BLaER1 treated with 17β-estradiol and CSF1 and Interleukin-3, amounts not matched to agents 10 nM and 100 nM (cell line): ENCODE measurements at regions not wholly inside any gene's neighbourhood (a gene's known extent, or its start where the extent isn't known, plus 50 kb on each side); places are given as distances from the start of the nearest gene placed in this dataset.
"Not testable (repeated sequence)": the region's sequence is repeated elsewhere in the genome, so short reads cannot be mapped to it uniquely, and the experiment has no call there.

Experiments used
- H3K27ac ChIP-seq, 11 experiments: shearing (Covaris generic); formaldehyde crosslinking; 2 replicates each; pipeline ENCODE4 v1.8.1; 2022
- H3K27me3 ChIP-seq, 11 experiments: shearing (Covaris generic); formaldehyde crosslinking; 2 replicates each; pipeline ENCODE4 v1.8.1; 2022
- H3K36me3 ChIP-seq, 11 experiments: shearing (Covaris generic); formaldehyde crosslinking; 2 replicates each; pipeline ENCODE4 v1.8.1; 2022
- H3K4me1 ChIP-seq, 10 experiments: shearing (Covaris generic); formaldehyde crosslinking; 2 replicates each; pipeline ENCODE4 v1.8.1; 2022
- H3K4me2 ChIP-seq, 11 experiments: shearing (Covaris generic); formaldehyde crosslinking; 2 replicates each; pipeline ENCODE4 v1.8.1; 2022
- H3K4me3 ChIP-seq, 10 experiments: shearing (Covaris generic); formaldehyde crosslinking; 2 replicates each; pipeline ENCODE4 v1.8.1; 2022
- H3K9ac ChIP-seq, 11 experiments: shearing (Covaris generic); formaldehyde crosslinking; 2 replicates each; pipeline ENCODE4 v1.8.1; 2022
- H3K9me3 ChIP-seq, 11 experiments: shearing (Covaris generic); formaldehyde crosslinking; replicated peaks in 1 of 11; 2 replicates each; pipeline ENCODE4 v1.8.1; 2022
- H4K20me1 ChIP-seq, 11 experiments: shearing (Covaris generic); formaldehyde crosslinking; 2 replicates each; pipeline ENCODE4 v1.8.1; 2022
- Cebpa-rat ChIP-seq, 11 experiments: shearing (Covaris generic); IDR thresholded peaks; 2 replicates each; pipeline ENCODE4 v1.8.1; 2022

- TF ChIP-seq Cebpa-rat (IDR thresholded peaks at IDR 0.05): no peak
- H3K9ac ChIP-seq: no peak overlapping the region
- H3K4me3 ChIP-seq: no peak overlapping the region
- no peak overlapping the region for H3K4me2 ChIP-seq
- H3K27ac ChIP-seq: no peak overlapping the region
- no peaks in the 10 kb centered on the region for H4K20me1 ChIP-seq
- no peaks in the 10 kb centered on the region for H3K36me3 ChIP-seq
- H3K9me3 ChIP-seq: peaks cover 0 to 6% (median 3%) of the 10 kb centered on the region in 11 experiments; a peak in 5 of 22 replicates
- H3K4me1 ChIP-seq: no peaks in the 10 kb centered on the region
- H3K27me3 ChIP-seq: no peaks in the 10 kb centered on the region
These were observed 942.2 kb downstream of the TRAM1L1 start for GRCh38 chr4:116143198-116143597.

GRCh38 chr4:116132946-116133345 is 952.4 kb downstream of the TRAM1L1 start:
- Histone ChIP-seq H3K36me3 (no peaks in the 10 kb centered on the region), H4K20me1 (no peaks in the 10 kb centered on the region), H3K4me3 (no peak overlapping the region), H3K9me3 (peaks cover 0 to 10% (median 0%) of the 10 kb centered on the region in 11 experiments; a peak in 2 of 22 replicates), H3K4me1 (no peaks in the 10 kb centered on the region), H3K9ac (no peak overlapping the region), H3K27ac (no peak overlapping the region), H3K4me2 (no peak overlapping the region), H3K27me3 (no peaks in the 10 kb centered on the region)
- TF ChIP-seq Cebpa-rat (IDR thresholded peaks at IDR 0.05): no peak

- H3K36me3 ChIP-seq: no peaks in the 10 kb centered on the region
- H3K4me2 ChIP-seq: no peak overlapping the region
- no peak for TF ChIP-seq Cebpa-rat (IDR thresholded peaks at IDR 0.05)
- H3K4me3 ChIP-seq: no peak overlapping the region
- H3K4me1 ChIP-seq: no peaks in the 10 kb centered on the region
- H3K9me3 ChIP-seq: no peaks in the 10 kb centered on the region
- H3K27me3 ChIP-seq: no peaks in the 10 kb centered on the region
- H3K27ac ChIP-seq: no peak overlapping the region
- H3K9ac ChIP-seq: no peak overlapping the region
- no peaks in the 10 kb centered on the region for H4K20me1 ChIP-seq
These were observed 958.6 kb downstream of the TRAM1L1 start for GRCh38 chr4:116126794-116127193.

- Histone ChIP-seq H3K36me3 (no peaks in the 10 kb centered on the region), H3K4me1 (no peaks in the 10 kb centered on the region), H3K27ac (no peak overlapping the region), H3K9ac (no peak overlapping the region), H4K20me1 (no peaks in the 10 kb centered on the region), H3K4me2 (no peak overlapping the region), H3K9me3 (no peaks in the 10 kb centered on the region), H3K4me3 (no peak overlapping the region), H3K27me3 (no peaks in the 10 kb centered on the region)
- no peak for TF ChIP-seq Cebpa-rat (IDR thresholded peaks at IDR 0.05)
These were observed 963.3 kb downstream of the TRAM1L1 start for GRCh38 chr4:116122124-116122523.

GRCh38 chr4:116118221-116118620 is 967.2 kb downstream of the TRAM1L1 start:
- Histone ChIP-seq H3K27ac (no peak overlapping the region), H3K9ac (no peak overlapping the region)
- TF ChIP-seq Cebpa-rat (IDR thresholded peaks at IDR 0.05): no peak

GRCh38 chr4:116112861-116113260 is 972.5 kb downstream of the TRAM1L1 start:
- not testable (repeated sequence) for H3K9ac ChIP-seq, H3K4me3 ChIP-seq, H3K9me3 ChIP-seq, H3K27ac ChIP-seq, H3K36me3 ChIP-seq, H3K4me2 ChIP-seq, H3K4me1 ChIP-seq, H3K27me3 ChIP-seq, H4K20me1 ChIP-seq

More at GRCh38 chr4:116118221-116118620, 967.2 kb downstream of the TRAM1L1 start:
- H3K4me3 ChIP-seq: no peak overlapping the region
- no peaks in the 10 kb centered on the region for H4K20me1 ChIP-seq
- no peak overlapping the region for H3K4me2 ChIP-seq
- H3K9me3 ChIP-seq: no peaks in the 10 kb centered on the region
- no peaks in the 10 kb centered on the region for H3K27me3 ChIP-seq
- no peaks in the 10 kb centered on the region for H3K36me3 ChIP-seq
- H3K4me1 ChIP-seq: no peaks in the 10 kb centered on the region

GRCh38 chr4:116110713-116111112 is 974.7 kb downstream of the TRAM1L1 start:
- Histone ChIP-seq H3K27ac (no peak overlapping the region), H3K27me3 (no peaks in the 10 kb centered on the region), H3K4me3 (no peak overlapping the region), H3K9ac (no peak overlapping the region), H3K4me2 (no peak overlapping the region), H3K9me3 (no peaks in the 10 kb centered on the region), H3K4me1 (no peaks in the 10 kb centered on the region), H4K20me1 (no peaks in the 10 kb centered on the region), H3K36me3 (no peaks in the 10 kb centered on the region)
- no peak for TF ChIP-seq Cebpa-rat (IDR thresholded peaks at IDR 0.05)

GRCh38 chr4:116108606-116109005 is 976.8 kb downstream of the TRAM1L1 start:
- no peaks in the 10 kb centered on the region for H3K36me3 ChIP-seq
- no peaks in the 10 kb centered on the region for H4K20me1 ChIP-seq
- H3K9me3 ChIP-seq: no peaks in the 10 kb centered on the region
- no peak overlapping the region for H3K4me2 ChIP-seq
- H3K4me3 ChIP-seq: no peak overlapping the region
- TF ChIP-seq Cebpa-rat (IDR thresholded peaks at IDR 0.05): no peak
- no peaks in the 10 kb centered on the region for H3K4me1 ChIP-seq
- no peak overlapping the region for H3K27ac ChIP-seq
- no peak overlapping the region for H3K9ac ChIP-seq
- H3K27me3 ChIP-seq: no peaks in the 10 kb centered on the region

GRCh38 chr4:116101321-116101720 is 984.1 kb downstream of the TRAM1L1 start:
- Histone ChIP-seq H3K4me2 (no peak overlapping the region), H3K36me3 (no peaks in the 10 kb centered on the region), H3K9ac (no peak overlapping the region), H4K20me1 (no peaks in the 10 kb centered on the region), H3K4me3 (no peak overlapping the region), H3K27ac (no peak overlapping the region), H3K4me1 (no peaks in the 10 kb centered on the region), H3K27me3 (no peaks in the 10 kb centered on the region), H3K9me3 (peaks cover 18 to 25% (median 21%) of the 10 kb centered on the region in 11 experiments)
- TF ChIP-seq Cebpa-rat (IDR thresholded peaks at IDR 0.05): no peak

GRCh38 chr4:116099596-116099995 is 985.8 kb downstream of the TRAM1L1 start:
- no peaks in the 10 kb centered on the region for H3K36me3 ChIP-seq
- peaks cover 18 to 25% (median 21%) of the 10 kb centered on the region in 11 experiments for H3K9me3 ChIP-seq
- H3K4me2 ChIP-seq: no peak overlapping the region
- no peak overlapping the region for H3K4me3 ChIP-seq
- no peaks in the 10 kb centered on the region for H3K27me3 ChIP-seq
- H3K27ac ChIP-seq: no peak overlapping the region
- no peaks in the 10 kb centered on the region for H3K4me1 ChIP-seq
- no peaks in the 10 kb centered on the region for H4K20me1 ChIP-seq
- no peak overlapping the region for H3K9ac ChIP-seq
- TF ChIP-seq Cebpa-rat (IDR thresholded peaks at IDR 0.05): no peak

GRCh38 chr4:116097353-116097752 is 983.9 kb upstream of the NDST4 start:
- not testable (repeated sequence) for H3K4me2 ChIP-seq, H3K36me3 ChIP-seq, H4K20me1 ChIP-seq, H3K4me1 ChIP-seq, H3K9ac ChIP-seq, H3K27ac ChIP-seq, H3K27me3 ChIP-seq, H3K4me3 ChIP-seq
- H3K9me3 ChIP-seq: peaks cover 18 to 25% (median 21%) of the 10 kb centered on the region in 11 experiments
